ENCODE measurements at regions not wholly inside any gene's neighbourhood (a gene's known extent, or its start where the extent isn't known, plus 50 kb on each side); places are given as distances from the start of the nearest gene placed in this dataset.

GRCh38 chr9:28120626-28121025, 547.3 kb upstream of the C9orf72 start:
- Histone ChIP-seq H3K4me2 (ENCODE audit: low read depth, low read length, poor library complexity, severe bottlenecking) (no peak overlapping the region), H3K4me3 (ENCODE audit: low read length, poor library complexity, severe bottlenecking) (no peak overlapping the region), H3K9me3 (ENCODE audit: insufficient read depth, low read depth, low read length) (no peaks in the 10 kb centered on the region), H3K79me2 (ENCODE audit: insufficient read depth, low read length) (no peaks in the 10 kb centered on the region), H4K20me1 (ENCODE audit: insufficient read depth, low read length, poor library complexity, severe bottlenecking) (no peaks in the 10 kb centered on the region), H3K36me3 (ENCODE audit: insufficient read depth, low read length) (no peaks in the 10 kb centered on the region), H3F3A (ENCODE audit: low read depth) (no peaks in the 10 kb centered on the region), H3K9ac (ENCODE audit: low read depth, low read length, poor library complexity, severe bottlenecking) (no peak overlapping the region), H3K9me2 (replicated peaks; ENCODE audit: low read depth, low read length) (no peaks in the 10 kb centered on the region), H3K27me3 (ENCODE audit: insufficient read depth, low read length, poor library complexity, severe bottlenecking) (no peaks in the 10 kb centered on the region), H3K4me1 (ENCODE audit: insufficient read depth, low read length, poor library complexity, severe bottlenecking) (no peaks in the 10 kb centered on the region), H2AFZ (ENCODE audit: low read length) (no peak overlapping the region)
- TF ChIP-seq CTCF (conservative IDR thresholded peaks at IDR 0.05; ENCODE audit: low read length) (no peak), EZH2phosphoT487 (IDR thresholded peaks at IDR 0.05; ENCODE audit: borderline replicate concordance) (no peak)

- Histone ChIP-seq H3K9me2 (replicated peaks; ENCODE audit: low read depth, low read length) (no peaks in the 10 kb centered on the region), H3K79me2 (ENCODE audit: insufficient read depth, low read length) (no peaks in the 10 kb centered on the region), H3K4me1 (ENCODE audit: insufficient read depth, low read length, poor library complexity, severe bottlenecking) (no peaks in the 10 kb centered on the region), H3K9me3 (ENCODE audit: insufficient read depth, low read depth, low read length) (no peaks in the 10 kb centered on the region), H4K20me1 (ENCODE audit: insufficient read depth, low read length, poor library complexity, severe bottlenecking) (no peaks in the 10 kb centered on the region), H3F3A (ENCODE audit: low read depth) (no peaks in the 10 kb centered on the region), H3K36me3 (ENCODE audit: insufficient read depth, low read length) (no peaks in the 10 kb centered on the region), H3K9ac (ENCODE audit: low read depth, low read length, poor library complexity, severe bottlenecking) (no peak overlapping the region), H3K4me3 (ENCODE audit: low read length, poor library complexity, severe bottlenecking) (no peak overlapping the region), H3K27me3 (ENCODE audit: insufficient read depth, low read length, poor library complexity, severe bottlenecking) (no peaks in the 10 kb centered on the region), H3K4me2 (ENCODE audit: low read depth, low read length, poor library complexity, severe bottlenecking) (no peak overlapping the region), H2AFZ (ENCODE audit: low read length) (no peak overlapping the region)
- TF ChIP-seq CTCF (conservative IDR thresholded peaks at IDR 0.05; ENCODE audit: low read length) (no peak), EZH2phosphoT487 (IDR thresholded peaks at IDR 0.05; ENCODE audit: borderline replicate concordance) (no peak)
These were observed 548.1 kb upstream of the C9orf72 start for GRCh38 chr9:28121366-28121765.

- Histone ChIP-seq H3K9me2 (replicated peaks; ENCODE audit: low read depth, low read length) (no peaks in the 10 kb centered on the region), H3K4me1 (ENCODE audit: insufficient read depth, low read length, poor library complexity, severe bottlenecking) (no peaks in the 10 kb centered on the region), H3F3A (ENCODE audit: low read depth) (no peaks in the 10 kb centered on the region), H3K36me3 (ENCODE audit: insufficient read depth, low read length) (no peaks in the 10 kb centered on the region), H3K79me2 (ENCODE audit: insufficient read depth, low read length) (no peaks in the 10 kb centered on the region), H3K9ac (ENCODE audit: low read depth, low read length, poor library complexity, severe bottlenecking) (no peak overlapping the region), H3K4me3 (ENCODE audit: low read length, poor library complexity, severe bottlenecking) (no peak overlapping the region), H2AFZ (ENCODE audit: low read length) (no peak overlapping the region), H3K4me2 (ENCODE audit: low read depth, low read length, poor library complexity, severe bottlenecking) (no peak overlapping the region), H4K20me1 (ENCODE audit: insufficient read depth, low read length, poor library complexity, severe bottlenecking) (no peaks in the 10 kb centered on the region), H3K9me3 (ENCODE audit: insufficient read depth, low read depth, low read length) (no peaks in the 10 kb centered on the region), H3K27me3 (ENCODE audit: insufficient read depth, low read length, poor library complexity, severe bottlenecking) (no peaks in the 10 kb centered on the region)
- TF ChIP-seq CTCF (conservative IDR thresholded peaks at IDR 0.05; ENCODE audit: low read length), result no peak
- no peak for TF ChIP-seq EZH2phosphoT487 (IDR thresholded peaks at IDR 0.05; ENCODE audit: borderline replicate concordance)
These were observed 551.6 kb upstream of the C9orf72 start for GRCh38 chr9:28124917-28125316.

All from Loucy (cell line).